CD14-positive monocyte (primary cell): ENCODE measurements at regions not wholly inside any gene's neighbourhood (a gene's known extent, or its start where the extent isn't known, plus 50 kb on each side); places are given as distances from the start of the nearest gene placed in this dataset.

Source experiments
- DNase-seq, 3 donors: peaks; one replicate each; pipeline ENCODE4 v3.0.0-alpha.2; 2011 to 2022
- H2AFZ ChIP-seq: 2 replicates; pipeline ENCODE4 v1.6.0; 2012; ENCODE audit warnings: mild to moderate bottlenecking, low read depth, low read length, inconsistent platforms; ENCODE audit not compliant: insufficient read depth, poor library complexity, severe bottlenecking
- H3K27ac ChIP-seq, 2 donors: 1 replicate in 1 of 2; 2 replicates in 1 of 2; pipeline ENCODE4 v1.5.1; 2012 to 2013; ENCODE audit warnings: low read length in 2 of 2, control low read depth in 1 of 2, inconsistent platforms in 1 of 2, low read depth in 1 of 2, mild to moderate bottlenecking in 1 of 2
- H3K27me3 ChIP-seq, 2 donors: one replicate each; pipeline versions ENCODE4 v1.6.0 to v1.6.1; 2011 to 2013; ENCODE audit warnings: low read length in 2 of 2; ENCODE audit not compliant: control insufficient read depth in 2 of 2, insufficient read depth in 2 of 2
- H3K36me3 ChIP-seq, 2 donors: replicated peaks in 1 of 2; 1 replicate in 1 of 2; 2 replicates in 1 of 2; pipeline versions ENCODE4 v1.5.1 to v1.6.1; 2012 to 2013; ENCODE audit warnings: low read length in 2 of 2, control low read depth in 1 of 2, inconsistent platforms in 1 of 2, mild to moderate bottlenecking in 1 of 2; ENCODE audit not compliant: insufficient read depth in 2 of 2, control insufficient read depth in 1 of 2
- H3K4me1 ChIP-seq, 2 donors: 1 replicate in 1 of 2; 2 replicates in 1 of 2; pipeline versions ENCODE4 v1.5.1 to v1.6.1; 2012 to 2013; ENCODE audit warnings: low read length in 2 of 2, control low read depth in 1 of 2, inconsistent platforms in 1 of 2, mild to moderate bottlenecking in 1 of 2, moderate library complexity in 1 of 2; ENCODE audit not compliant: insufficient read depth in 2 of 2, control insufficient read depth in 1 of 2
- H3K4me2 ChIP-seq: replicated peaks from 2 replicates; pipeline ENCODE3; 2012; ENCODE audit warnings: low read length, moderate library complexity, mild to moderate bottlenecking; ENCODE audit not compliant: poor library complexity, severe bottlenecking; ENCODE audit errors: extremely low read depth
- H3K4me3 ChIP-seq, 3 experiments: fragments of 200-600 bp in 1 of 3; sonication (generic) in 1 of 3; replicated peaks in 1 of 3; 1 replicate in 2 of 3; 2 replicates in 1 of 3; pipeline ENCODE4 v1.5.1; 2011 to 2013; ENCODE audit warnings: low read length in 3 of 3, mild to moderate bottlenecking in 3 of 3, control low read depth in 2 of 3, low read depth in 2 of 3, inconsistent platforms in 1 of 3, moderate library complexity in 1 of 3
- H3K79me2 ChIP-seq: 2 replicates; pipeline ENCODE4 v1.6.0; 2012; ENCODE audit warnings: mild to moderate bottlenecking, control low read depth, inconsistent platforms, low read length, moderate library complexity; ENCODE audit not compliant: insufficient read depth
- H3K9ac ChIP-seq: 2 replicates; pipeline ENCODE4 v1.6.0; 2017; ENCODE audit warnings: low read length, mild to moderate bottlenecking; ENCODE audit not compliant: insufficient read depth, poor library complexity, severe bottlenecking
- H3K9me3 ChIP-seq, 2 donors: replicated peaks in 1 of 2; 1 replicate in 1 of 2; 2 replicates in 1 of 2; pipeline versions ENCODE4 v1.5.1 to v1.6.1; 2012 to 2013; ENCODE audit warnings: low read length in 2 of 2, control low read depth in 1 of 2; ENCODE audit not compliant: control insufficient read depth in 1 of 2, insufficient read depth in 1 of 2
- H4K20me1 ChIP-seq: 2 replicates; pipeline ENCODE4 v1.6.0; 2012; ENCODE audit warnings: mild to moderate bottlenecking, low read length, control low read depth, moderate library complexity; ENCODE audit not compliant: insufficient read depth
- H3K27ac Mint-ChIP-seq, 7 donors: one replicate each; pipeline ENCODE4 v1.8.0; 2020; ENCODE audit warnings: mild to moderate bottlenecking in 7 of 7, mixed read lengths in 7 of 7, moderate library complexity in 6 of 7, inconsistent platforms in 2 of 7
- H3K27me3 Mint-ChIP-seq, 3 donors: one replicate each; pipeline ENCODE4 v1.8.0; 2021 to 2022; ENCODE audit warnings: low read depth in 3 of 3, mild to moderate bottlenecking in 3 of 3, mixed read lengths in 3 of 3, moderate library complexity in 3 of 3, inconsistent platforms in 1 of 3
- H3K36me3 Mint-ChIP-seq, 2 donors: one replicate each; pipeline ENCODE4 v1.8.0; 2020; ENCODE audit warnings: mixed read lengths in 2 of 2, inconsistent platforms in 1 of 2, mild to moderate bottlenecking in 1 of 2
- H3K4me1 Mint-ChIP-seq: one replicate; pipeline ENCODE4 v1.8.0; 2020; ENCODE audit warnings: mild to moderate bottlenecking, mixed read lengths
- H3K4me3 Mint-ChIP-seq, 2 donors: one replicate each; pipeline ENCODE4 v1.8.0; 2020; ENCODE audit warnings: mild to moderate bottlenecking in 2 of 2, mixed read lengths in 2 of 2, moderate library complexity in 1 of 2
- H3K9me3 Mint-ChIP-seq, 7 donors: one replicate each; pipeline ENCODE4 v1.8.0; 2020 to 2022; ENCODE audit warnings: mixed read lengths in 7 of 7, mild to moderate bottlenecking in 6 of 7, moderate library complexity in 6 of 7, inconsistent platforms in 2 of 7
- CTCF ChIP-seq: fragments of 200-600 bp; IDR thresholded peaks from one replicate; pipeline ENCODE4 v1.8.0; 2022; ENCODE audit warnings: antibody characterized with exemption, mild to moderate bottlenecking
- WGBS: methylation state at CpG from one replicate; pipeline ENCODE4 v1.1.5; 2013; ENCODE audit warnings: missing lambda C conversion rate; ENCODE audit not compliant: insufficient coverage; 5-methylcytosine and 5-hydroxymethylcytosine counted together
- intact Hi-C, 2 donors: fragments of 100-400 bp; cut with micrococcal nuclease; formaldehyde crosslinking; loops; one replicate each; pipeline versions ENCODE4 v1.15.0 to v1.15.1; 2023

GRCh38 chr9:14400658-14400995 lies 86.7 kb upstream of the NFIB start:
- Mint-ChIP-seq H3K27me3 (peaks cover 0 to 2% (median 0%) of the 10 kb centered on the region in 3 donors), H3K27ac (no peak overlapping the region), H3K4me3 (no peak overlapping the region), H3K9me3 (peaks cover 0 to 2% (median 0%) of the 10 kb centered on the region in 7 donors), H3K4me1 (no peaks in the 10 kb centered on the region), H3K36me3 (no peaks in the 10 kb centered on the region)
- no peak overlapping the region for H3K27ac ChIP-seq
- no peak overlapping the region for H3K9ac ChIP-seq
- no peaks in the 10 kb centered on the region for H4K20me1 ChIP-seq
- no peaks in the 10 kb centered on the region for H3K4me1 ChIP-seq
- TF ChIP-seq CTCF = no peak
- WGBS = 65% methylated on average over 2 of the region's 6 CpGs
- no peak for DNase-seq
- H3K4me2 ChIP-seq = no peak overlapping the region
- H3K27me3 ChIP-seq = no peaks in the 10 kb centered on the region
- no peaks in the 10 kb centered on the region for H3K9me3 ChIP-seq
- H2AFZ ChIP-seq = no peak overlapping the region
- H3K4me3 ChIP-seq = no peak overlapping the region
- H3K79me2 ChIP-seq = no peaks in the 10 kb centered on the region
- intact Hi-C loops = no loop called here
- H3K36me3 ChIP-seq = no peaks in the 10 kb centered on the region

GRCh38 chr9:14399756-14400657 lies 86.1 kb upstream of the NFIB start:
- Histone ChIP-seq H3K9me3 (no peaks in the 10 kb centered on the region), H3K4me3 (no peak overlapping the region), H3K9ac (no peak overlapping the region), H4K20me1 (no peaks in the 10 kb centered on the region), H3K79me2 (no peaks in the 10 kb centered on the region), H3K27me3 (no peaks in the 10 kb centered on the region), H2AFZ (no peak overlapping the region), H3K36me3 (no peaks in the 10 kb centered on the region), H3K27ac (no peak overlapping the region), H3K4me1 (no peaks in the 10 kb centered on the region), H3K4me2 (no peak overlapping the region)
- no peak for TF ChIP-seq CTCF
- Mint-ChIP-seq H3K36me3 (no peaks in the 10 kb centered on the region), H3K27me3 (peaks cover 0 to 5% (median 1%) of the 10 kb centered on the region in 3 donors), H3K4me3 (no peak overlapping the region), H3K9me3 (peaks cover 0 to 2% (median 0%) of the 10 kb centered on the region in 7 donors), H3K4me1 (no peaks in the 10 kb centered on the region), H3K27ac (no peak overlapping the region)
- WGBS = no CpG with 5 or more reads among the region's 5 CpGs
- DNase-seq = no peak
- intact Hi-C loops = no loop called here
